ENCODE measurements at regions not wholly inside any gene's neighbourhood (a gene's known extent, or its start where the extent isn't known, plus 50 kb on each side); places are given as distances from the start of the nearest gene placed in this dataset.

- TF ChIP-seq ARNT (IDR thresholded peaks at IDR 0.05) (no peak), L3MBTL2 (conservative IDR thresholded peaks at IDR 0.05) (no peak), SP1 (IDR thresholded peaks at IDR 0.05) (no peak), TARDBP (IDR thresholded peaks at IDR 0.05) (no peak), ELF4 (IDR thresholded peaks at IDR 0.05) (no peak)
Measured at GRCh38 chr13:18949489-18949761, 232.2 kb downstream of the TUBA3C start.

Data from HEK293T (cell line).